AG09319 (cell line): ENCODE measurements at regions not wholly inside any gene's neighbourhood (a gene's known extent, or its start where the extent isn't known, plus 50 kb on each side); places are given as distances from the start of the nearest gene placed in this dataset.

ENCODE experiments used
- DNase-seq: peaks from one replicate; pipeline ENCODE4 v3.0.0-alpha.2; 2010; ENCODE audit warnings: low read depth; ENCODE audit errors: extremely low read depth
- CTCF ChIP-seq: IDR thresholded peaks from 2 replicates; pipeline ENCODE4 v1.5.1; 2011; ENCODE audit warnings: low read depth, mild to moderate bottlenecking, inconsistent platforms, low read length, moderate library complexity

GRCh38 chr10:78432583-78432982 lies 398.9 kb downstream of the RPS24 start:
- no peak for DNase-seq
- peak; percentile 6 for TF ChIP-seq CTCF

- no peak for DNase-seq
- TF ChIP-seq CTCF, result no peak
These were observed 399.5 kb downstream of the RPS24 start for GRCh38 chr10:78433076-78433595.

- no peak for DNase-seq
These were observed 400.3 kb downstream of the RPS24 start for GRCh38 chr10:78433766-78434535.

GRCh38 chr10:78434886-78435285 lies 401.2 kb downstream of the RPS24 start:
- no peak for TF ChIP-seq CTCF
- DNase-seq, result no peak

More at GRCh38 chr10:78433766-78434535, 400.3 kb downstream of the RPS24 start:
- TF ChIP-seq CTCF, result no peak

- no peak for TF ChIP-seq CTCF
- DNase-seq, result no peak
These were observed 402.0 kb downstream of the RPS24 start for GRCh38 chr10:78435484-78436221.

- no peak for TF ChIP-seq CTCF
- DNase-seq, result no peak
These were observed 402.5 kb downstream of the RPS24 start for GRCh38 chr10:78436222-78436573.
